Vagina (tissue), 2 donors: ENCODE measurements at regions not wholly inside any gene's neighbourhood (a gene's known extent, or its start where the extent isn't known, plus 50 kb on each side); places are given as distances from the start of the nearest gene placed in this dataset.

Experiments
- DNase-seq, 2 donors: peaks; one replicate each; pipeline ENCODE4 v3.0.0-alpha.2; 2017; ENCODE audit errors: extremely low spot score in 2 of 2
- H3K27ac ChIP-seq: fragments of 200-600 bp; sonication (generic); one replicate; pipeline ENCODE4 v1.5.1; 2019
- H3K27me3 ChIP-seq: fragments of 200-600 bp; sonication (generic); one replicate; pipeline ENCODE4 v1.5.1; 2019
- H3K36me3 ChIP-seq, 2 donors: fragments of 200-600 bp; sonication (generic); one replicate each; pipeline ENCODE4 v1.5.1; 2017 to 2019
- H3K4me1 ChIP-seq: fragments of 200-600 bp; sonication (generic); one replicate; pipeline ENCODE4 v1.5.1; 2019
- H3K4me3 ChIP-seq, 2 donors: fragments of 200-600 bp; sonication (generic); 1 replicate in 1 of 2; 2 replicates in 1 of 2; pipeline ENCODE4 v1.5.1; 2016 to 2019
- H3K9me3 ChIP-seq: fragments of 200-600 bp; sonication (generic); one replicate; pipeline ENCODE4 v1.5.1; 2019
- POLR2A ChIP-seq, 2 donors: fragments of 450-650 bp; IDR thresholded peaks; one replicate each; pipeline ENCODE4 v1.6.1; 2017; ENCODE audit warnings: antibody characterized with exemption in 2 of 2, mild to moderate bottlenecking in 2 of 2, moderate library complexity in 2 of 2
- POLR2AphosphoS5 ChIP-seq, 2 donors: sonication (generic); formaldehyde crosslinking; IDR thresholded peaks; one replicate each; pipeline ENCODE4 v1.9.0; 2017; ENCODE audit warnings: antibody characterized with exemption in 2 of 2, mild to moderate bottlenecking in 2 of 2, low read depth in 1 of 2; ENCODE audit not compliant: insufficient read depth in 1 of 2
- intact Hi-C: fragments of 100-400 bp; cut with DNase I; formaldehyde crosslinking; loops from one replicate; pipeline ENCODE4 v1.15.1; 2023
- TF ChIP-seq, protein P1 (sequence below), 3 experiments: fragments of 450-650 bp in 2 of 3; fragments of 200-600 bp in 1 of 3; sonication (generic) in 1 of 3; IDR thresholded peaks; one replicate each; pipeline ENCODE4 v1.5.1; 2017 to 2019; ENCODE audit warnings: antibody characterized with exemption in 3 of 3, mild to moderate bottlenecking in 2 of 3, moderate library complexity in 2 of 3

DNA sequence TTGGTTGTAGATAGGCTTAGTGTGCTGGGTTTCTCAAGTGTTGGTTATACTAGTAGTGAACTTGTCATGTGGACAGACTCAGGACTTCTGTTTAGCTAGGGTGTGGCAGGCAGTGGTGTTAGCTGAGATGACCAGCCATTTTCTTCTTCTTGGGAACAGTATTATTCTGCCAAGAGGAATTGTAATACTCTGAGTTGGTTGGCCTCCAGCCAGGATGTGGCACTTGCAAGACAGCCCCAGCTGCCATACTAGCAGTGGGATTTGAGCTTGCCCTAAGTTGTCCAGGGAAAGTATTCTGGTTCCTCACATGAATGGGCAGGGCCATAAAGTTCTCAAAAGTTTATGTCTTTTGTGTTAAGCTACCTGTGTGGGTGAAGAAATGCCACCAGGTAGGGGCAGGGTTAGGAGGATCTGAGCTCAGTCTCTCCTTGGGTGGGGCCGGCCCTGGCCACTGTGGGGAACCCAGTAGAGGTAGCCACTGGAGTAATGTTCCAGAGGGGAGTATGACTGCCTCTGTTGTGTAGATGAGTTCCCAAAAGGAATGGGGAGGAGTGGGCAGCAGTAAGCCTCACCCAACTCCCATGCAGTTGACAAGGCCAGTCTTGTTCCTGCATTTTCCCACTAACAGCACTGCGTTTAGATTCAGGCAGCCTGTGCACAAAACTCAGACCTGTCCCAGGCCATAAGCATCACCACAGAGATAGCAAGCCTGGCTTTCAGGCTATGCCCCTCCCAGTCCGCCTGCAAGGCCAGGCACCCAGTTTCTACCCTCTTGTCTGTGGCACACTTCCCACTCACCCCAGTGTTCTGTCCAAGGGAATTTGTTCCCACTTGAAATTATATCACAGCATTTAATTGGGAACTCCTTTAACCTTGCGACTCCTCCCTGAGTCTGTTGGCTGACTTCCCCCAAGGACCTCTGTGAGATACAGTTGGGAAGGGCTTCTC lies 250.7 kb downstream of the ANXA1 start:
- DNase-seq, result no peak
- Histone ChIP-seq H3K36me3 (no peaks in the 10 kb centered on the region), H3K4me3 (no peak overlapping the region), H3K27me3 (no peaks in the 10 kb centered on the region), H3K27ac (no peak overlapping the region), H3K9me3 (no peaks in the 10 kb centered on the region), H3K4me1 (no peaks in the 10 kb centered on the region)
- intact Hi-C loops, result loop anchor here (5.0 kb wide), 1 partner anchor 1975 kb away; no protein-coding TSS in a partner anchor
- TF ChIP-seq, protein P1, sequence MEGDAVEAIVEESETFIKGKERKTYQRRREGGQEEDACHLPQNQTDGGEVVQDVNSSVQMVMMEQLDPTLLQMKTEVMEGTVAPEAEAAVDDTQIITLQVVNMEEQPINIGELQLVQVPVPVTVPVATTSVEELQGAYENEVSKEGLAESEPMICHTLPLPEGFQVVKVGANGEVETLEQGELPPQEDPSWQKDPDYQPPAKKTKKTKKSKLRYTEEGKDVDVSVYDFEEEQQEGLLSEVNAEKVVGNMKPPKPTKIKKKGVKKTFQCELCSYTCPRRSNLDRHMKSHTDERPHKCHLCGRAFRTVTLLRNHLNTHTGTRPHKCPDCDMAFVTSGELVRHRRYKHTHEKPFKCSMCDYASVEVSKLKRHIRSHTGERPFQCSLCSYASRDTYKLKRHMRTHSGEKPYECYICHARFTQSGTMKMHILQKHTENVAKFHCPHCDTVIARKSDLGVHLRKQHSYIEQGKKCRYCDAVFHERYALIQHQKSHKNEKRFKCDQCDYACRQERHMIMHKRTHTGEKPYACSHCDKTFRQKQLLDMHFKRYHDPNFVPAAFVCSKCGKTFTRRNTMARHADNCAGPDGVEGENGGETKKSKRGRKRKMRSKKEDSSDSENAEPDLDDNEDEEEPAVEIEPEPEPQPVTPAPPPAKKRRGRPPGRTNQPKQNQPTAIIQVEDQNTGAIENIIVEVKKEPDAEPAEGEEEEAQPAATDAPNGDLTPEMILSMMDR (IDR thresholded peaks at IDR 0.05), result no peak
- TF ChIP-seq POLR2AphosphoS5 (IDR thresholded peaks at IDR 0.05; ENCODE audit: insufficient read depth in 1 of 2, low read depth in 1 of 2) (no peak), POLR2A (IDR thresholded peaks at IDR 0.05) (no peak)

DNA sequence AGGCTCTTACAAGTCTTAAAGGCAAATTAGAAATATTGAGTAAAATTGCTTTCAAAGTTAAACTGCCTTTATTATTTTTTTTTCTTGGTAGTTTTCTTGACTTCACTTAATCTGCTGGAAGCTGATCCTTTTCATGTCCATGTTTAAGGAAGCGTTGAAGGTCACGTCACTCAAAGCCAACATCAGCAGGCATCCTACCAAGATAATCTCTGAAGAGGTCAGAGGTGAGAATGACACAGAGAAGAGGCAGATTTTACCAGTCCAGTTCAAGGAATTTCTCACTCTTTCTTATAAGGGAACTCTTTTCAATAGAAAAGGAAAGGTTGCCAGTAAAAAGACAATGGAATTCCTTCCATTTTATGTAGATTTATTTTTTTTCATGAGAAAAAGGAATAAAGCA lies 259.8 kb downstream of the ANXA1 start:
- Histone ChIP-seq H3K4me3 (no peak overlapping the region), H3K4me1 (no peaks in the 10 kb centered on the region), H3K36me3 (no peaks in the 10 kb centered on the region), H3K27ac (no peak overlapping the region), H3K9me3 (no peaks in the 10 kb centered on the region), H3K27me3 (no peaks in the 10 kb centered on the region)
- TF ChIP-seq, protein P1 (IDR thresholded peaks at IDR 0.05), result no peak
- TF ChIP-seq POLR2A (IDR thresholded peaks at IDR 0.05), result no peak
- DNase-seq, result no peak
- intact Hi-C loops, result no loop called here

DNA sequence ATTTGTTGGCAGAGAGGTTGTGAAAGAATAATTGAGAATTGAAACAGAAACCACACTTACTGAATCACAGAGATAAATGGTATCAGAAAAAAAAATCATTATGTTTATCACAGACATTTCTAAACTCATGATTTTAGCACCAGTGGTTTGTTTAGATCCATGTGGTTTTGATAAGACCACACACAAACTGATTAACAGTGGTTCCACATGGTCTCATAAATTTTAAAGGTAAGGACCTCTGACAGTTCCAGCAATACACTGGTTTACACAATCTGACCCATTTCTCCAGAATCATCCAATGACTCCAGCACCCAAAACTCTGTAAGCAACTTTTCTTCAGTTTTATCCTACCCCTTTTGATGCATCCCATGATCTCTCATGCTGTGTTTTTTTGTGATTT lies 261.2 kb downstream of the ANXA1 start:
- Histone ChIP-seq H3K4me3 (no peak overlapping the region), H3K9me3 (no peaks in the 10 kb centered on the region), H3K4me1 (no peaks in the 10 kb centered on the region), H3K27me3 (no peaks in the 10 kb centered on the region), H3K27ac (no peak overlapping the region), H3K36me3 (no peaks in the 10 kb centered on the region)
- TF ChIP-seq POLR2AphosphoS5 (IDR thresholded peaks at IDR 0.05; ENCODE audit: insufficient read depth in 1 of 2, low read depth in 1 of 2) (no peak), POLR2A (IDR thresholded peaks at IDR 0.05) (no peak)
- TF ChIP-seq, protein P1 (IDR thresholded peaks at IDR 0.05), result no peak
- intact Hi-C loops, result no loop called here
- DNase-seq, result no peak

DNA sequence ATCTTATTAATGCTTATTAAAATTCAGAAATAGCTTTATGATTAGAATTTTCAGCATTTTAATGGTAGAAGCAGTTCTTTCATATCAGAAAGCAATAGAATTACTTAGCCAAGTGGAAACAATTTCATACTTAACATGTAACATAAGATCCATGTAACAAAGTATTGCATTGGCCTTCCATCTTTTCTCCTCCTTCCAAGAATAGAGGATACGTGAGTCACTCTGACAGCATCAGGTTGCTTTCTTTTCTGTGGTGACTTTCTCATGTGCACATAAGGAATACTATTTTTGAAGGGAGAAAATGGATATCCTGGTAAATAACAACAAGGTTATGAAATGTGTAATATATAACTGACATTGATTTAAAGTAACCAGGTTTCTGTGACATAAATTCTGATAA lies 272.2 kb downstream of the ANXA1 start:
- Histone ChIP-seq H3K27ac (no peak overlapping the region), H3K36me3 (no peaks in the 10 kb centered on the region), H3K4me3 (no peak overlapping the region), H3K9me3 (no peaks in the 10 kb centered on the region), H3K27me3 (no peaks in the 10 kb centered on the region), H3K4me1 (no peaks in the 10 kb centered on the region)
- TF ChIP-seq, protein P1 (IDR thresholded peaks at IDR 0.05), result no peak
- TF ChIP-seq POLR2A (IDR thresholded peaks at IDR 0.05), result no peak
- TF ChIP-seq POLR2AphosphoS5 (IDR thresholded peaks at IDR 0.05; ENCODE audit: insufficient read depth in 1 of 2, low read depth in 1 of 2), result no peak
- intact Hi-C loops, result no loop called here
- DNase-seq, result no peak

DNA sequence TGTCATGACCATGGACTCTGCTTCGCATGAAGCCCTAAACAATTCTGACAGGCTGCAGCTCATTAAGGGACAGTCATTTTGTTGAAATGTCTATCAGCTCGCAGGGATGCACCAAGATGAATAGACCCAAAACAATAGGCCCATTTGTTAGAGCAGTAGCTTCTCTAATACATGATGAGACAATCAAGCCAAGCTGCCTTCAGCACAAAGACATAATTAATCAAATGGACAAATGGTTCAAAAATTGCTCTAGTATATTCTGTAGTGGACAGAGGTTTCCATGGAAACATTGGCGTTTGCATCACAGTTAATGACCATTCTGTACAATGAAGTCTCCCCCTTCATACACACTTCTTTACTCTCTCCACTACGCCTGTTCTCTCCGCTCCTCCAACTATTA lies 274.6 kb downstream of the ANXA1 start:
- Histone ChIP-seq H3K36me3 (no peaks in the 10 kb centered on the region), H3K4me3 (no peak overlapping the region), H3K4me1 (no peaks in the 10 kb centered on the region), H3K27me3 (no peaks in the 10 kb centered on the region), H3K27ac (no peak overlapping the region), H3K9me3 (no peaks in the 10 kb centered on the region)
- intact Hi-C loops, result no loop called here
- TF ChIP-seq, protein P1 (IDR thresholded peaks at IDR 0.05), result no peak
- no peak for TF ChIP-seq POLR2A (IDR thresholded peaks at IDR 0.05)
- no peak for TF ChIP-seq POLR2AphosphoS5 (IDR thresholded peaks at IDR 0.05; ENCODE audit: insufficient read depth in 1 of 2, low read depth in 1 of 2)
- DNase-seq, result no peak
